NT2/D1 (cell line): ENCODE measurements at regions not wholly inside any gene's neighbourhood (a gene's known extent, or its start where the extent isn't known, plus 50 kb on each side); places are given as distances from the start of the nearest gene placed in this dataset.

Experiments used
- DNase-seq: peaks from one replicate; pipeline ENCODE4 v3.0.0-alpha.2; 2011; ENCODE audit warnings: low read depth, low spot score
- H3K27me3 ChIP-seq: 2 replicates; pipeline ENCODE4 v1.6.0; 2011; ENCODE audit warnings: mild to moderate bottlenecking; ENCODE audit not compliant: insufficient read length, insufficient read depth
- H3K36me3 ChIP-seq: 2 replicates; pipeline ENCODE4 v1.6.1; 2011; ENCODE audit warnings: mild to moderate bottlenecking, low read length, mixed read lengths; ENCODE audit not compliant: insufficient read depth, insufficient read length
- H3K4me1 ChIP-seq: 2 replicates; pipeline ENCODE4 v1.5.1; 2011; ENCODE audit not compliant: insufficient read depth, insufficient read length
- H3K4me3 ChIP-seq: 2 replicates; pipeline ENCODE4 v1.5.1; 2011; ENCODE audit warnings: low read depth; ENCODE audit not compliant: insufficient read length
- H3K9ac ChIP-seq: 2 replicates; pipeline ENCODE4 v1.6.0; 2011; ENCODE audit warnings: low read depth; ENCODE audit not compliant: insufficient read length
- H3K9me3 ChIP-seq: 2 replicates; pipeline ENCODE4 v1.5.1; 2011; ENCODE audit warnings: mild to moderate bottlenecking, low read length; ENCODE audit not compliant: insufficient read depth
- SUZ12 ChIP-seq: IDR thresholded peaks from 2 replicates; pipeline ENCODE4 v1.6.1; 2011; ENCODE audit not compliant: insufficient read length, insufficient read depth; ENCODE audit errors: extremely low read depth
- YY1 ChIP-seq: IDR thresholded peaks from 2 replicates; pipeline ENCODE4 v1.6.1; 2011; ENCODE audit not compliant: insufficient read length, insufficient read depth
- ZNF274 ChIP-seq: IDR thresholded peaks from 2 replicates; pipeline ENCODE4 v1.6.1; 2011; ENCODE audit warnings: mild to moderate bottlenecking, low read depth, low read length

DNA sequence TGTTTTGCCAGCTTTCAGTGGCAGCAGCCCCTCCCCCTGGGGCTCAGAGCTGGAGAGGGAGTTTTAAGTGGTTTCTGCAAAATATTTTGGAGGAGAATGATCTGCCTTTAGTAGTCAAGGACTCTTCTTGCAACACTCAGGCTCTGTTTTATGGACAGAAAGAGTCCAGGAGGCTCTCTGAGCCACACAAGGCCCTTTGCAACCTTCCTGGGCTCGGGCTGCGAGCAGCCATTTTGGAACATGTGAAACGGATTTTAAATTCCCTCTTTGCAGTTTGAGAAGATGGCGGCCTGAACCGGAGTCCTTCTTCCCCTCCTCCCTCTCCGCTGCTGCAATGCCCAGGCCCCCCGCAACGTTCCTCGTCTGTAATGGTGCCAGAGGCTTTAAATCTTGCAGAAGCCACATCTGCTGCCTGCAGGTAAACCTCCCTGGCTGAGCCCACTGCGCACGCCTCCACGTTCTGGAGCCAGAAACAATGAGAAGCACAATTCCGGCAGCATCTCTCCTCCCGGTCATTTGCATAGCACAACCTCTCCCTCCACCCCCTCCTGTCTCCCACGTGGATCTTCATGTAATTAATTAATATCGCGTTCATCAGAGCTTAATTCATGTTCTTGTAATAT lies 386.1 kb downstream of the SEC14L1 start:
- Histone ChIP-seq H3K9me3 (peaks cover 27% of the 10 kb centered on the region; the same call in 1 of the 2 replicates), H3K9ac (no peak overlapping the region), H3K27me3 (peaks cover 26% of the 10 kb centered on the region), H3K4me3 (no peak overlapping the region), H3K36me3 (no peaks in the 10 kb centered on the region), H3K4me1 (peaks cover 2% of the 10 kb centered on the region)
- no peak for DNase-seq
- TF ChIP-seq YY1, result no peak
- no peak for TF ChIP-seq SUZ12
- TF ChIP-seq ZNF274, result no peak

DNA sequence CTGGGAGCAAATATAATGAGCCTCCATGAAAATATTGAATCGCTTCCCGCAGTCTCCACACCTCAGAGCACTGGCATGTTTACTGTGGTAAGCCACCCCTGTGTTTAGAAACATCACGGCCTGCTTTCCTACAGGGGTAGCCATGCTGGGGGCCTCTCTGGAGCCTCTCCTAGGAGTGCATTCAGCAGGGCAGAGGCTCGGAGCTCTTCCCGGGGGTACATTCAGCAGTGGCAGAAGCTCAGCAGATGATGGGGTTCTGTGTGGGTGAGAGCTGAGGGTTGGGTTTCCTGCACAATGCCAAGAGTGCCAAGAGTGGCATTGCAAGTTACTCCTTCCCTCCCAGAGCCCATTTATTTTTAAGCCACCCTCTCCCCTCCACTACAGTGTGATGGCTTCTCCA lies 386.6 kb downstream of the SEC14L1 start:
- Histone ChIP-seq H3K4me3 (no peak overlapping the region), H3K9me3 (peaks cover 27% of the 10 kb centered on the region; the same call in 1 of the 2 replicates), H3K27me3 (peaks cover 30% of the 10 kb centered on the region), H3K36me3 (no peaks in the 10 kb centered on the region), H3K9ac (no peak overlapping the region), H3K4me1 (peaks cover 2% of the 10 kb centered on the region)
- TF ChIP-seq YY1 (no peak), SUZ12 (no peak), ZNF274 (no peak)
- DNase-seq, result no peak

DNA sequence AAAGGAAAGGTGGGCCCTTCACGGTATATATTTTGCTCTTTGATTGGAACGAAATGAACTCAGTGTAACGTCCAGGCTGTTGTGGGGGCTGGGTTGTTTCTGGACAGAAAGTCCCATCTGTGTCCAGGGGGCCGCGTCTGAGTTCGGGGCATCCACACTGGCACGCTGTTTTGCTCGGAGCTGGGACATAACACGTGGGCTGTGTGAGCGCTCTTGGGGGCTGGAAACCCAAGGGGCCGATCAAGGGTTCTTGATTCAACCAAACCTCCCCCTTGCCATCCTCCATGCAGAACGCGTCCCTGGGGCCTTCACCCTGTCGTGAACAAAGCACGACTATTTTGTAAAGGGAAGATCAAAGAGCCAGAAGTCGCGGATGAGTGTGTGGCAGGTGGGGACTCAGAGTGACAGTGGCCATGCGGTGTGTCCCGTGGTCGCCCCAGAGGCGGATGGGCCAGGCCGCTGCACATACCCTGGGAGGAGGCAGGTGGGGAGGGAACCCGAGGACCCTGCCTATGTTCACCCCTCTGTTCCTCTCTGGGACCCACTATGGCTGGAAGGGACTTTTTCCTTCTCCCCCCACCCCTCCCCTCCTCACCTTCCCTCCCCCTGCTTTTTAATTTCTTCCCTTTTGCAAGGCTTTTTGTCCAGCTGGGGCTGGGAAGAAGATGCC lies 387.2 kb downstream of the SEC14L1 start:
- Histone ChIP-seq H3K36me3 (no peaks in the 10 kb centered on the region), H3K27me3 (peaks cover 30% of the 10 kb centered on the region), H3K9me3 (peaks cover 27% of the 10 kb centered on the region; the same call in 1 of the 2 replicates), H3K9ac (peak overlapping the region; percentile 84), H3K4me1 (peaks cover 2% of the 10 kb centered on the region), H3K4me3 (peak overlapping the region; percentile 60)
- DNase-seq, result no peak
- TF ChIP-seq ZNF274 (no peak), YY1 (no peak), SUZ12 (no peak)

DNA sequence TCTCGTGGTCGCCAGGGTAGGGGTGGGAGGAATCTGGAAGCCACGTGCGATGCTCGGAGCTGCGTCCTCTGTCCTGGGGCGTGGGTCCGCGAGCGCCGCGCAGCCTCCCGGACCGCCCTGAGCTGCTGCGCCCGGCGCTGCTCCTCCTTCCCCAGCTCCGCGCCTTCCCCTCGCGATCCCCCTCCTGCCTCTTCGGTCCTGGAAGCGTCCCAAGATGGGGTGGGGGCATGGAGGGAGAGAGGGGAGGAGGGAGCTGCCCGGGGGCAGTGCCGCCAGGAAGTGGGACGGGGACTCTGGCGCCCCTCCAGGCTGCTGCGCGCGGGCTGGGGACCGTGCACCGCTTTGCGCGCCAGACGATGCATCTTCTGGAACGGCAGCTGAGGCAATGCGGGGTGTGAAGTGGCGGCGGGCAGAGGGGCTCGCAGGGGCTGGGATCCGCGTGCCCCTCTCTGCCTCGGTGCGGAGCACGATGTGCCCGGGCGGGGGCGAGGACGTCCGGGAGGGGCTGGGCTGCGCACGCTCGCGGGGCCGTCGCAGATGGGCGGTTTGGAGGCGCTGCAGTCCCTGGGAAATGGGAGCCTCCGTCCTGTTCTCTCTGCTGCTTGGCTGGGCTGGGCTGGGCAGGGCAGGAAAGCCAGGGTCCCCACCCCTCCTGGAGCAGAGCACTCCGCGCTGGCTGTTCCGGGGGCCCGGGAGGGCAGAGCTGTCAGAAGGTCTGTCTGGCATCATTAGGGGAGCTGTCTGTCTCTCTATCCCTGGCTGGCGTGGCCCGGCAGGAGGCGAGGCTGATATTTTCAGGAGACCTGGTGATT lies 388.0 kb downstream of the SEC14L1 start:
- peaks cover 30% of the 10 kb centered on the region for H3K27me3 ChIP-seq
- H3K9ac ChIP-seq, result peak overlapping the region; percentile 84
- H3K9me3 ChIP-seq, result peaks cover 27% of the 10 kb centered on the region; the same call in 1 of the 2 replicates
- H3K4me3 ChIP-seq, result peak overlapping the region; percentile 60
- H3K36me3 ChIP-seq, result no peaks in the 10 kb centered on the region
- no peak for DNase-seq
- TF ChIP-seq SUZ12 (no peak), YY1 (no peak), ZNF274 (no peak)
- peaks cover 2% of the 10 kb centered on the region for H3K4me1 ChIP-seq

DNA sequence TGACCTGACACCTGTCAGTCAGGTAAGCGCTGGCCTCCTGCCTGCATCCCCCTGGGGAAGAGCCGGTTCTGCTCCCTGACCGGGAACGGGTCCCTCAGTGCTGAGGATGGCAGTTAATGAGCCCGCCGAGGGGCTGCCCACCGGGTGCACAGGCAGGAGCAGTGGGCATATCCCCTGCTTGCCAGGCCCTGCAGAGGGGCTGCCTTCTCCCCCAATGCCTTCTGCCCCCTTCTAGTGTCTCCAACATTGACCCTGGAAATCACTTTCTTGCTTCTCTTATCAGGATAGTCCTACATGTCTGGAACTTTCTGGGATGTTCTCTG lies 388.5 kb downstream of the SEC14L1 start:
- DNase-seq, result no peak
- TF ChIP-seq SUZ12 (no peak), ZNF274 (no peak), YY1 (no peak)
- H3K27me3 ChIP-seq, result peaks cover 30% of the 10 kb centered on the region
- no peaks in the 10 kb centered on the region for H3K36me3 ChIP-seq
- H3K4me3 ChIP-seq, result peak overlapping the region; percentile 60
- H3K9me3 ChIP-seq, result peaks cover 27% of the 10 kb centered on the region; the same call in 1 of the 2 replicates
- H3K4me1 ChIP-seq, result peaks cover 2% of the 10 kb centered on the region
- H3K9ac ChIP-seq, result peak overlapping the region; percentile 84

DNA sequence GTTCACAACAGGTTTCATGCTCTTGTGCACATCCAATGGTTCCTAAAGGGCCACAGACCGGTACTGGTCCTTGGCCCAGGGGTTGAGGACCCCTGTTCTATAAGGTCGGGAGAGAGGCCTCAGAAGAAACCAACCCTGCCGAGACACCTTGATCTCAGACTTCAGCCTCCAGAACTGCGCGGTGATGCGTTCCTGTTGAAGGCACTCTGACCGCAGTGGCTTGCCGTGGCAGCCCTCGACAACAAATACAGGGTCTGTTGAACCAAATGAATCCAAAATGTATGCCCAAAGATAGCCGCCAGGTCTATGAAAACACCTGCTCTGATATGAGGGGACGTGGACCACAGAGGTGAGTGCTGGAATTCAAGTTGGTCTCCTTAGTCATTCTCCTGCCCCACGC lies 389.8 kb downstream of the SEC14L1 start:
- no peak for DNase-seq
- H3K4me1 ChIP-seq, result peaks cover 5% of the 10 kb centered on the region
- TF ChIP-seq YY1 (no peak), ZNF274 (no peak), SUZ12 (no peak)

DNA sequence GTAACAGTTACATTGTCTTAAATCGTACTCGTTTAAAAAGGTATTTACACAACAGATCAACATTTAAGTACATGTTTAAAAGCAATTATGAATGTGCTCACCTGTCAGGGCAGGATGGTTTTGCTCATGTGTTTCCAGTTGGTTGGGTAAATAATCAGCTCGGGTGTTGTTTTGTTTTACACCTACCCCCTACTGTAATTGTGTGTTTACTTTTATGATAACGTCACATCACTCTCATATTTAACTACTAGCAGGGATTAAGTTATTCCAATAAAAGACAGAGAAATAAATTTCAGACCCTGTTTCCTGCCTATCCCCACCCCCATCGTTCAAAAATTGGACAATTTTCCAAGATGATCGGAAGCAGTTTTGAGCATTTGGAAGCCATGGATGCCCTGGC lies 390.2 kb downstream of the SEC14L1 start:
- no peaks in the 10 kb centered on the region for H3K36me3 ChIP-seq
- H3K4me1 ChIP-seq, result peaks cover 5% of the 10 kb centered on the region
- DNase-seq, result no peak
- H3K9me3 ChIP-seq, result peaks cover 23% of the 10 kb centered on the region; the same call in 1 of the 2 replicates
- TF ChIP-seq YY1 (no peak), SUZ12 (no peak), ZNF274 (no peak)
- peaks cover 30% of the 10 kb centered on the region for H3K27me3 ChIP-seq
- no peak overlapping the region for H3K4me3 ChIP-seq
- H3K9ac ChIP-seq, result no peak overlapping the region

More for the DNA sequence above, 389.8 kb downstream of the SEC14L1 start:
- Histone ChIP-seq H3K9ac (no peak overlapping the region), H3K4me3 (no peak overlapping the region), H3K27me3 (peaks cover 30% of the 10 kb centered on the region), H3K36me3 (no peaks in the 10 kb centered on the region), H3K9me3 (peaks cover 28% of the 10 kb centered on the region; the same call in 1 of the 2 replicates)
